Fibroblast of lung (primary cell): ENCODE measurements at regions not wholly inside any gene's neighbourhood (a gene's known extent, or its start where the extent isn't known, plus 50 kb on each side); places are given as distances from the start of the nearest gene placed in this dataset.

Experiments
- DNase-seq, 2 donors: peaks; one replicate each; pipeline versions ENCODE4 v3.0.0 to v3.0.0-alpha.2; 2010; ENCODE audit warnings: low read depth in 2 of 2
- H2AFZ ChIP-seq: 2 replicates; pipeline ENCODE4 v1.5.1; 2012; ENCODE audit warnings: low read length, control low read depth, inconsistent platforms
- H3K27ac ChIP-seq: 2 replicates; pipeline ENCODE4 v1.5.1; 2011; ENCODE audit warnings: low read length, control low read depth; ENCODE audit not compliant: insufficient read depth
- H3K27me3 ChIP-seq: 2 replicates; pipeline ENCODE4 v1.5.1; 2011; ENCODE audit warnings: mild to moderate bottlenecking, low read length; ENCODE audit not compliant: control insufficient read depth, insufficient read depth
- H3K36me3 ChIP-seq: 2 replicates; pipeline ENCODE4 v1.5.1; 2011; ENCODE audit warnings: low read length; ENCODE audit not compliant: control insufficient read depth, insufficient read depth
- H3K4me1 ChIP-seq: 2 replicates; pipeline ENCODE4 v1.5.1; 2011; ENCODE audit warnings: low read length; ENCODE audit not compliant: control insufficient read depth, insufficient read depth; ENCODE audit errors: extremely low read depth
- H3K4me2 ChIP-seq: 2 replicates; pipeline ENCODE4 v1.5.1; 2011; ENCODE audit warnings: low read length, control low read depth; ENCODE audit not compliant: insufficient read depth; ENCODE audit errors: extremely low read depth
- H3K4me3 ChIP-seq, 4 experiments: fragments of 200-600 bp in 1 of 4; sonication (generic) in 1 of 4; replicated peaks in 1 of 4; 2 replicates each; pipeline ENCODE4 v1.5.1; 2011 to 2016; ENCODE audit warnings: low read length in 4 of 4, low read depth in 3 of 4, mild to moderate bottlenecking in 3 of 4, control low read depth in 2 of 4, inconsistent platforms in 1 of 4, mixed read lengths in 1 of 4; ENCODE audit not compliant: insufficient read depth in 1 of 4; ENCODE audit errors: control extremely low read depth in 1 of 4
- H3K79me2 ChIP-seq: 2 replicates; pipeline ENCODE4 v1.5.1; 2012; ENCODE audit warnings: mild to moderate bottlenecking, low read length, inconsistent platforms; ENCODE audit not compliant: control insufficient read depth, insufficient read depth
- H3K9ac ChIP-seq: 2 replicates; pipeline ENCODE4 v1.5.1; 2011; ENCODE audit warnings: mild to moderate bottlenecking, low read length, control low read depth; ENCODE audit not compliant: insufficient read depth
- H3K9me3 ChIP-seq: 2 replicates; pipeline ENCODE4 v1.5.1; 2012; ENCODE audit warnings: low read depth, low read length; ENCODE audit not compliant: control insufficient read depth, insufficient read depth
- H4K20me1 ChIP-seq: 2 replicates; pipeline ENCODE4 v1.5.1; 2011; ENCODE audit warnings: low read length; ENCODE audit not compliant: control insufficient read depth, insufficient read depth; ENCODE audit errors: extremely low read depth
- CTCF ChIP-seq, 2 donors: IDR thresholded peaks in 1 of 2; conservative IDR thresholded peaks in 1 of 2; 1 replicate in 1 of 2; 2 replicates in 1 of 2; pipeline ENCODE4 v1.5.1; 2011 to 2012; ENCODE audit warnings: low read length in 2 of 2, control low read depth in 1 of 2, inconsistent platforms in 1 of 2, low read depth in 1 of 2, mild to moderate bottlenecking in 1 of 2
- EZH2 ChIP-seq: IDR thresholded peaks from 2 replicates; pipeline ENCODE4 v1.5.1; 2012; ENCODE audit warnings: low read length, control low read depth, mild to moderate bottlenecking; ENCODE audit errors: missing control alignments

DNA sequence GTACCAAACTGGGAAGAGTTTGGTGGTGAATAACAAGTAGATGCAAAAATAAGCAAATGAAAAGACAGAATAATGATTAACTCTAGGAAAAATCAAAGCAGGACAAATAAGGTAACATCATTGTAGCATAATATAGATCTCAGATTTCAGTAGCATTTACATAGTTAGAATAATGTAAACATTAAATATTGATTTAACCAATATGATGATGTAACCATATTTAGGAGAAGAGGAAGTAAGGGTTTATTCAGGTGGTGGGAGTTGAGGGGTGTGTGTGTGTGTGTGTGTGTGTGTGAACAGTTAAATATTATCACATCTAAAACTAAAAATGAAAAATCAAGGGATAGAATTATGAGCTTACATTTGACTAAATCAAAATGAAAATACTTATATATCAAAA lies 143.4 kb downstream of the NPR3 start:
- H4K20me1 ChIP-seq, result no peaks in the 10 kb centered on the region
- no peak overlapping the region for H3K4me2 ChIP-seq
- no peak overlapping the region for H2AFZ ChIP-seq
- H3K27ac ChIP-seq, result no peak overlapping the region
- no peak for DNase-seq
- no peak overlapping the region for H3K4me3 ChIP-seq
- H3K36me3 ChIP-seq, result no peaks in the 10 kb centered on the region
- TF ChIP-seq EZH2, result no peak
- H3K9me3 ChIP-seq, result no peaks in the 10 kb centered on the region
- no peaks in the 10 kb centered on the region for H3K27me3 ChIP-seq
- H3K9ac ChIP-seq, result no peak overlapping the region
- no peaks in the 10 kb centered on the region for H3K79me2 ChIP-seq
- H3K4me1 ChIP-seq, result peaks cover 3% of the 10 kb centered on the region

DNA sequence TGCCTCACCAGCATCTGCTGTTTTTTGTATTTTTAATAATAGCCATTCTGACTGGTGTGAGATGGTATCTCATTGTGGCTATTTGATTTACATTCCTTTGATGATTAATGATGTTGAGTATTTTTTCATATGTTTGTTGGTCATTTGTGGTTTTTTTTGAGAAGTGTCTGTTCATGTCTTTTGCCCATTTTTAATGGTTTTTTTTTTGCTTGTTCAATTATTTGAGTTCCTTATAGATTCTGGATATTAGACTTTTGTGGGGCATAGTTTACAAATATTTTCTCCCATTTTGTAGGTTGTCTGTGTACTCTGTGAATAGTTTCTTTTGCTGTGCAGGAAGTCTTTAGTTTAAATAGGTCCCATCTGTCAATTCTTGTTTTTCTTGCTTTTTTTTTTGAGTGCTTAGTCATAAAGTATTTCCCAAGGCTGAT lies 148.1 kb downstream of the NPR3 start:
- peak; percentile 16 to 69 for DNase-seq
- no peaks in the 10 kb centered on the region for H3K4me1 ChIP-seq
- H3K36me3 ChIP-seq, result no peaks in the 10 kb centered on the region
- TF ChIP-seq EZH2 (no peak), CTCF (conservative IDR thresholded peaks at IDR 0.05 in 1 of 2, IDR thresholded peaks at IDR 0.05 in 1 of 2; ENCODE audit: low read depth in 1 of 2, low read length in 2 of 2) (no peak)
- H3K9ac ChIP-seq, result no peak overlapping the region
- H3K9me3 ChIP-seq, result no peaks in the 10 kb centered on the region
- H2AFZ ChIP-seq, result no peak overlapping the region
- H4K20me1 ChIP-seq, result no peaks in the 10 kb centered on the region
- no peak overlapping the region for H3K4me3 ChIP-seq
- H3K4me2 ChIP-seq, result no peak overlapping the region
- no peak overlapping the region for H3K27ac ChIP-seq
- H3K27me3 ChIP-seq, result no peaks in the 10 kb centered on the region
- no peaks in the 10 kb centered on the region for H3K79me2 ChIP-seq

DNA sequence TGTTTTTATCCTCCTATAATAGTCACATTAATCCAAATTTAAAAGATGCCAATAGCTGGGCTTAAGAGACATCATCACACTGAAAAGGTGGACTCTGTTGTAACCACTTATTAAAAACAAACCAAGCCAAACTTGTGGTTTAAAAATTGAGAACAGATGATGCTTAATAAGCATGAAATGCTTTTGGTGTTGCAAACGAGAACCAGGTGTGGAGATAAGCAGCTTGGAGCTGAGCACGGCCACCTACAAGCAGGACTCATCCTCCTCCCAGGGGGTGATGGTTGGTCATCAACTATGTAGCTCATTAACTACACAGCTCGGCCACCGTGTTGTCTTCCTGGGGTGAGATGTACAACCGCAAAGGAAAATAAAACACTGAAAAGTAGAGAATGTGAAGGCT lies 154.4 kb downstream of the NPR3 start:
- Histone ChIP-seq H3K27me3 (no peaks in the 10 kb centered on the region), H3K9ac (no peak overlapping the region), H3K79me2 (no peaks in the 10 kb centered on the region), H3K4me3 (no peak overlapping the region), H3K27ac (no peak overlapping the region), H2AFZ (no peak overlapping the region), H4K20me1 (no peaks in the 10 kb centered on the region), H3K9me3 (no peaks in the 10 kb centered on the region), H3K4me1 (no peaks in the 10 kb centered on the region), H3K36me3 (no peaks in the 10 kb centered on the region), H3K4me2 (no peak overlapping the region)
- TF ChIP-seq EZH2 (no peak), CTCF (conservative IDR thresholded peaks at IDR 0.05 in 1 of 2, IDR thresholded peaks at IDR 0.05 in 1 of 2; ENCODE audit: low read depth in 1 of 2, low read length in 2 of 2) (no peak)
- DNase-seq, result peak in 1 of 2 donors; percentile 80
